ENCODE measurements at regions not wholly inside any gene's neighbourhood (a gene's known extent, or its start where the extent isn't known, plus 50 kb on each side); places are given as distances from the start of the nearest gene placed in this dataset.

DNA sequence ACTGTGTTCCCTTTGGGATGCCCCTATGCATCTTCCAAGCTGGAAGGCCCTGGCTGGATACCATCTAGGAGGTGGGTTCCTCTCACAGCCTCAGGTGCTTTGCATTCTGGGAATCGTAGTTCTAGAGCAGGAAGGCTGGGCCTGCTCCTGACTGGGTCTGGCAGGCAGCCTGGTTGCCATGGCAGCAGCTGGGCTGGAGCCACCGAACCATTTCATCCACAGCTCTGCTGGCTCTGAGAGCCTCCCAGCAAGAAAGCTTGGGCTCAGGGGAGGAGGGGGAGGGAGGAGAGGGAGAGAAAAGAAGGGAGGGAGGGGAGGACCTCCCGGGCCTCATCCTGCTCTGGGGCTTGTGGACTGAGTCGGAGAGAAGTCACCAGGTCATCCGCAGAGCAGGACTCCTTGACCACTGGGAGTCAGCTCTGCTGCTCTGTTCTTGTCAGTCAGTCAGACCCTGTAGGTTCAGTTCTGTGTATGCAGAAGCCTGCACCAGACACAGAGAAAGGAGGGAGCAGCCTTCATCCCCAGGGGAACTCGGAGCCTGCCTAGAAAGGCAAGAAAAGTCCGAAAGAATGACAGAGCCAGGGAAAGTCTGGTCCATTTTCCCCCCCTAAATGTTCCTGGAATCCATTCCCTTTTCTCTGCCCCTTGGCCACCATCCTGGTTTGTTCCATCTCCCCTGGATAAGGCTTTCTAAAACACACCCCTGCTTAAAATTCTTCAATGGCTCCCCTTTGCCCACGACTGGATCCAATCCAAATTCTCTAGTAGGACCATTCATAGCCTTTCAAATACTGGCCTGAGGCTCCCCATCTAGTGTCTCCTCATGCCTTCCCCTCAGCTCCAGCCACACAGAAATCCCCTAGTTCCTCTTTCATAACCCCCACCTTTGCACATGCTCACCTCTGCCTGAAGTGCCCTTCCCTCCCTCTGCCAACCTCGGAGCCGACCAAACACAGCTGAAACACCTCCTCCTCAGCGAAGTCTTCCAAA lies 65.4 kb upstream of the ARAP3 start:
- no peak for DNase-seq (ENCODE audit: low read depth in 2 of 2)

DNA sequence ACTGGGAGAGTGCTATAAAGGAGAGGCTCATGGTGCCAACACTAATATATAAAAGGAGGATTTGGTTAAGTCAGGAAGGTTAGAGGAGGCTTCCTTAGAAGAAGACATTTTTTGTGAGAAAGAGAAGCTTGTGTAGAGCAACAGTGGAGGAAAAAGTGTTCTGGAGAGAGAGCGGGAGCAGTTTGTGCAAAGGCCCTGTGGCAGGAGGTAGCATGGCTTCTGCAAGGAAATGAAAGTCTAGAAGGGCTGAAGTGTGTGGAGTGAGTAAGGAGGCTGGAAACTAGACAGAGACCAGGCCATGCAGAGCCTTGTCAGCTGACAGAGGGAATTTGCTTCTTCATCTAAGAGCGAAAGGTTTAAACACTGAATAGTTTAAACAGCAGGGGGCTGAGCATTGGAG lies 64.4 kb upstream of the ARAP3 start:
- DNase-seq (ENCODE audit: low read depth in 2 of 2): no peak

DNA sequence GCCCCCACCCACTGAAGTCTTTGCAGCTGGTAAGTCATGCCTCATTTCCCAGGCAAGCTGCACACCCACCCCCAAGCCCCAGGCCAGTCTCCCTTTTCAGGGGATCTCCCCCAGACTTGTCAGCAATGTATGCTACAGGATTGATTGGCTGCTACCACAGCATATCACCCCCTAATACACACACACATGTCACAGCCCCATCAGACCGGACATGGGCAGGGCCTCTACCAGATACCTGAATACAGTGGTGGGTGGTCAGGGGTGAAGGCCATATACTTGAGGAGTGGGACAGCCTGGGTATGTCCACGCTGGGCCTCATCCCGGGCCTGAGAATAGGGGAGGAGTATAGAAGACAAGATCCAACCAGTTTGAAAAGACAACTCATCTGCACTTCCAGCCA lies 63.4 kb upstream of the ARAP3 start:
- no peak for DNase-seq (ENCODE audit: low read depth in 2 of 2)

DNA sequence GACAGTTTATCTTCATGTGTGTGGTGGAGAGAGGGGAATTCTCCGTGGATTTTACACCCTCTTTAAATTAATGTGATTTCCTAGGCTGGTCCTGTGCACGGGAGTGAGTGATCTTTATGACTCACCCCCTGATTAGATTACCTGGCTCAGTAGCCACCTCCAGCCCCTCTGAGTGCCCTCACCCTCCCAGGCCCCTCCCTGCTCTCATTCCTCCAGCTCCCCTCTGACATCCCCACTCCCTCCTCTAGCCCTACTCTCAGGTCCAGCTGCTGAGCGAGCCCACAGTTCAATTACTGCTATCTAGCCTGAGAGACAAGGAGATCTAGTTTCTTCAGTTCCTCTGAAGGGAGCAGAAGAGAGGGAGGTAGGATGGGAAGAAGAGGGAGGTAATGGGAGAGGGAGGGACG lies 61.8 kb upstream of the ARAP3 start:
- no peak for DNase-seq (ENCODE audit: low read depth in 2 of 2)

DNA sequence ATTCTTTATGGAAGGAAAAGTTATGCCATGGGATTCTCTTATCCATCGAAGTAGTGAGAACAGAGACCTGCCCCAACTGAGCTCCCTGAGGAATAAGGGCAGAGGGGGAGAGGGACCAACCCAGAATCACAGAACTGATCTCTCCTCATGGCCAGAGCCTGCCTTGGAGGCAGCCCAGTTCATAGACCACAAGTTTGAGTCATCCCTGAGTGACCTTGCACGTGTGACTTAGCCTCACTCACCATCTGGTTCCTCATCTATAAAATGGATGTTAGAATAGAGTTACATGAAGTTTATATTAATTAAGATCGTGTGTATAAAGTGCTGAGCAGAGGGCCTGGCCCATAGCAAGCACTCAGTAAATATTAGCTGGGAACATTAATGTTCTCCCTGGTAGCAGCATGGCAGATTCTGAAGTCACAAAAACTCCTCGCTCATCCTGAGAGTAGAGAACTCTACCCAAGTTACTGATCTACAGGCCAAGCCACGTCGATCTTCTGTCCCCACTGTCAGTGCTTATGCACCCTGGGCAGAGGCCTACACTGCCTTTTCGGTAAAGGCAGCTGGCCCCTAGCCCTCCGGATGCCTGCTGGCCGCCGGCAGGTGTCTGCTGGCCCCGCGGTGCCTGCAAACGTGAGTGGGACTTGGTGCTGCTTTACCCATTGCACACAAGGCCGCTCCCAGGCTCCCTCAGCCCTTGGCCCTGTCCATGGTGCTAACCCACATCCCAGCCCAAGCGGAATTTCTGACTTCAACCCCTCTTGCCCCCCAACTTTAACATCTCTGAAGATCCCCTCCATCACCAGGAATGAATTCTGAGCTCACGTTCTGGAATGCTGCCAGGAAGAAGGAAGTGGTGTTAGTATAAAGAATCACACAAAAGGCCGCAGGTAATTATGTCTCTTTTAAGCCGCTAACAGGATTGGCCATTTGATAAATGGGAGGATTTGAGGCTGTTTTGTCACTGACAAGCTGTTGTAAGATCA lies 61.1 kb upstream of the ARAP3 start:
- no peak for DNase-seq (ENCODE audit: low read depth in 2 of 2)

DNA sequence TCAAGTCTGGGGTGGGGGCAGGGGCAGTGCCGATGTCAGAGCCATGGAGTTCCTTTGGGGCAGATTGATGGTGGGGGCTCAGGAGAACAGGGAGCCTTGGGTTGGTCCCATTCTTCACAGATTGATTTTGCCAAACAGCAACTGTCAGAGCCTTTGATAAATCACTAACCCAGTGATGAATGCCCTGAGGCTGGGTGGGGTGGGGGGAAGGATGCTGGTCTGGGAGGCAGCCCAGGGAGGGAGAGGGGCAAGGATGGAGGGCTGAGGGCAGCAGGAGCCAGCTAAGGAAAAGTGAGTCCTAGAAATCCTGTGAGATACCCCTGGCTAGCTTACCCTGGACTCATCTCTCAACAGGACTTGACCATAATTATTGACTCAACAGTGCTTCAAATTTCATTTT lies 60.1 kb upstream of the ARAP3 start:
- DNase-seq (ENCODE audit: low read depth in 2 of 2): no peak

DNA sequence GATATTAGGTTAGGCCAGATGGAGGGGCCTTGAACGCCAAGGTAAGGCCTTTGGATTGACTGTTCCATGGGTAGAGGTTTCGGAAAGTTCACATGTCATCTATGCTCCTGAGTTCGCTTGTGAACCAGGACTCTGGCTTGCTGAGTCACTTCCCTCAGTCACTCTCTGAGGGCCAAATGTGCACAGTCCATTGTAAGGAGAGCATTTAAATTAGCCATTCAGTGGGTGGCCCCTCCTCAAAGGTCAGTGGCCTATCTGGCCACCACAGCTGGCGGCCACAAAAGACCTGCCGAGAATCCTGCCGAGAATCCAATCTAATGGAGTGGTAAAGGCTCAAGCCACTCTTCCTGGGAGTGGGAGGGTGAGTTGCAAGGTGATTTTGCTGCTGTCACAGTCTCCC lies 58.9 kb upstream of the ARAP3 start:
- no peak for DNase-seq (ENCODE audit: low read depth in 2 of 2)

DNA sequence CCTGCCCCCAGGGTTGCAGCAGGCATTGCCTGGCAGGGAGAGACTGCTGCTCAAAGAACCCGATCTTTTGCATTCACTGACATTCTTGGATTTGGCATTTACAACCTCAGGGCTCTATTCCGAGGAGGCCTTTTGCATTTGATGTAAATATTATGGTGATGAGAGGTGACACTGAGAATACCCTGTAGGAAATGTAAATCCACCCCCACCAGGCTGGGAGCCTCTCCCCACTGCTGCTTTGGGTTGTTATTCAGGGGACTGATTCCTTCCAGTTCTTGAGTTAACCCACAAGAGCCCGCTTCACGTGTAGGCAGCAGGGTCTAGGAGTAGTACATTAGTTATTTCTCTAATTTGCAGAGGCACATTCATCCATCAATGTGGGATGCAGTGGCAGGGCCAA lies 55.5 kb upstream of the ARAP3 start:
- DNase-seq (ENCODE audit: low read depth in 2 of 2): no peak

DNA sequence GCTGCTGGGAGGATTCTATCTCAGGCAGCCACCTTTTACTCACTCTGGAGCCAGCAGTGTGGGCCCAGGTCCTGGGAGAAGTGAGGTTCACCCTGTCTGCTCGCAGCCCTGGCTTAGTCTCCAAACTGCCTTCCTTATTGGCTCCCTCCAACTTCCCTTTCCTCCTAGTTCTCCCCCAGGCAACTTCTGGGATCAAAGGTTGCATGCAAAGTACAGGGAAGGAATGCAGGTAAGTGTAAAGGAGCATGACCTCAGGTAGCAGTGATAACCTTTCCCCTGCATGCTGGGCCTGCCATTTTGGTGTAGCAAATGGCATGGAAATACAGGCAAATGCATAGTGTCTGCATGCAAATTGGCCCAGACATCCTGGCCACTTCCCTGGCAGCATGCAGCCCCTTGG lies 53.8 kb upstream of the ARAP3 start:
- no peak for DNase-seq (ENCODE audit: low read depth in 2 of 2)

DNA sequence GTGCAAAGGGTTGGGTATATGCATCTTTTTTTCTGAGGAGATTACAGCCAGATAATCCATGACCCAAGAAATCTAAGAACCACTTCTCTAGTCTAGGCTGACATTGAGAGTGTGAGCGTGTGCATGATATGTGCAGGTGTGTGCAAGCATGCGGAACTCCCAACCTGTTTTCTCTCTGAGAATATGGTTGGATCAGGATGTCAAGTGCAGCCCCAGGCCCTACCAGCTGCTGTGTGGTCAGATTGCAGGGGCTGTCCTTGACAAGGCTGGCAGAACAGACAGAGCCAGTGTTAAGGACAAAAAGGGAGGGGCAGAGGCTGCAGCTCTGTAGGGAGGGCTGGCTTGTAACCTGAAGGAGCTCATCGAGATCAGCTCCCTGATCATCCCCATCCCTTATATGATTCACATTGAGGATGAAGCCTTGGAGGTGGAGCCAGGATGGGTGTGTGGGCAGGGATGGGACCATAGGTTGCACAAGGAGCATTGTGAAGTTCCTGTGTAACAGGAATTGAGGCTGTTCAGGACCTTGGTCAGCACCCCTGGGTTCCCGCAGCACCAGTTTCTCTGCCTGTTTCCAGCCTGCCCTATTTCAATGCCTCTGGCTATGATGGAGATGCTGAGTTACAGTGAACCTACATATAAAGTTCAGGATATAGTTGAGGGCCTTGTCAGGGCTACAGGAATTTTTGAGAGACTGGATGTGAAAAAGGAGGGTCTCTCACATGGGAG lies 52.6 kb upstream of the ARAP3 start:
- peak in 1 of 2 experiments; percentile 16 for DNase-seq (ENCODE audit: low read depth in 2 of 2)

DNA sequence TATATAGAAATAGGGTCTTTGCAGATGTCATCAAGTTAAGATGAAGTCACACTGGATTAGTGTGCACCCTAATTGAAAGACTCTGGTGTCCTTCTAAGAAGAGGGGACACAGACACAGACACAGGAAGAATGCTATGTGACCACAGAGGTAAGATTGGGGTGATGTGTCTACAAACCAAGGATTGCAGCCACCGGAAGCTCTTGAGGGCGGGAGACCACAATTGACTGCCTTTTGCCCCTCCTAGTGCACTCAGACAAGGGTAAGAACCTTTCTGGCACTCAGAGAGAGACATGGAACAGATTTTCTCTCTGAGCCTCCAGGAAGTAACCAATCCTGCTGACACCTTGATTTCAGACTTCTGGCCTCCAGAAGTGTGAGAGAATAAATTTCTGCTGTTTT lies 51.2 kb upstream of the ARAP3 start:
- DNase-seq (ENCODE audit: low read depth in 2 of 2): no peak

DNA sequence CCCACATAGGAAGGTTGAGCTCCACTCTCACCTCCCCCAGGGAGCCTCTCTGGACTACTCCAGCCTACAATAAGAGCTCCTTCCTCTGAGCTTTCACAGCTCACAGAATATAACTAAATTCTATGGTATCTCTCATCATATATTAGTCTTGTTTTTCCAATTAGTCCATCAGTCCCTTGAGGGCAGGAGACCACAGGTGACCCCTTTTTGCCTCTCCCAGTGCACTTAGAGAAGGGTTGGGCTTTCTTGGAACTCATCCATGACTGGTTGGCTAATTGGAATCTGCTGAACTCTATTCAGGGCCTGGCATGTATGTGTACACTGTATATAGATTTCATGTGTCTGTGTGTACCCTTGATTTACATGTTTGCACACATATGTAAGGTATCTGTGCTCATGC lies 50.4 kb upstream of the ARAP3 start:
- DNase-seq (ENCODE audit: low read depth in 2 of 2): no peak
